Testis (tissue), 2 donors: ENCODE measurements at regions not wholly inside any gene's neighbourhood (a gene's known extent, or its start where the extent isn't known, plus 50 kb on each side); places are given as distances from the start of the nearest gene placed in this dataset.

Source experiments
- CTCF ChIP-seq, 3 experiments: fragments of 450-650 bp in 2 of 3; fragments of 200-600 bp in 1 of 3; sonication (generic) in 1 of 3; IDR thresholded peaks; one replicate each; pipeline ENCODE4 v1.5.1; 2016 to 2019; ENCODE audit warnings: antibody characterized with exemption in 3 of 3, mild to moderate bottlenecking in 2 of 3, moderate library complexity in 1 of 3
- POLR2A ChIP-seq: fragments of 450-650 bp; IDR thresholded peaks from one replicate; pipeline ENCODE4 v1.6.1; 2017; ENCODE audit warnings: antibody characterized with exemption, mild to moderate bottlenecking, moderate library complexity

- TF ChIP-seq CTCF (IDR thresholded peaks at IDR 0.05) (no peak), POLR2A (no peak)
Observed at GRCh38 chr7:113446791-113447190, 328.4 kb upstream of the SMIM30 start.
